ENCODE measurements at regions not wholly inside any gene's neighbourhood (a gene's known extent, or its start where the extent isn't known, plus 50 kb on each side); places are given as distances from the start of the nearest gene placed in this dataset.
A peak's percentile ranks its signal among the peaks of the same experiment; 100 is the strongest.
"Not testable (repeated sequence)": the region's sequence is repeated elsewhere in the genome, so short reads cannot be mapped to it uniquely, and the experiment has no call there.

DNA sequence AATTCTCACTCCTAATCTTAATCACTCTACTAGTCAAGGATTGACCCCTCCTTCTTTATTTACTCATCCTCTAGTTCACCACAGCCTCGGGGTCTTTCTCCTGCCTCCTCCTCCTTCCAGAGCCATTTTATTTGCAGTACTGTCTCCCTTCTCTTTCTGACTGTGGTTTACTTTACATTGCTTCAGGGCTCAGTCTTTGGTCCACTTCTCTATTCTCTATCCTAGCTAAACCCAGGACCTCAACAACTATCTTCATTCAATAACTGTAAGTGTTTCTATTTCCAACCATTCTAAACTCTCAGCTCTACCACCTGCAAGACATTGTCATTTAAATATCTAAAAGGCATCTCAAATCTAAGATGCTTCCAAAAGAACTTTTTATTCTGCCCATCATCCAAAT is 493.8 kb downstream of the TTLL7 start:
- DNase-seq = no peak

DNA sequence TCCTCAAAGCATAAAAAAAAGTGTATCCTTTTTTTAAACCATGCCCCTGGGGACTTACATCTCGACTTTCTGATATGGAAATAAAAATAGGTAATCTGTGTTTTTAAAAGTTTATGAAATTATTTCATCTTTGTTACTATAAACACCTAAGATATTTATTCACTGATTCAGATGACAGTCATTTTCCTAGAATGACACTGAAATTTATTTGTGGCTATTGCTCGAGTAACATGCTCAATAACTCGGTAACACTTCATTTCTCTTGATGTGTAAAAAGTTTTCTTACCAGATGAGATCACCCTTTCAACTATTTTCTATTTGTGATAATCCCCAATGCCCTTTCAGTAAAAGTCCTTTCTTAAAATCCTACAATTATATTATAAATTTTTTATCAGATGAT is 495.8 kb downstream of the TTLL7 start:
- DNase-seq = no peak

DNA sequence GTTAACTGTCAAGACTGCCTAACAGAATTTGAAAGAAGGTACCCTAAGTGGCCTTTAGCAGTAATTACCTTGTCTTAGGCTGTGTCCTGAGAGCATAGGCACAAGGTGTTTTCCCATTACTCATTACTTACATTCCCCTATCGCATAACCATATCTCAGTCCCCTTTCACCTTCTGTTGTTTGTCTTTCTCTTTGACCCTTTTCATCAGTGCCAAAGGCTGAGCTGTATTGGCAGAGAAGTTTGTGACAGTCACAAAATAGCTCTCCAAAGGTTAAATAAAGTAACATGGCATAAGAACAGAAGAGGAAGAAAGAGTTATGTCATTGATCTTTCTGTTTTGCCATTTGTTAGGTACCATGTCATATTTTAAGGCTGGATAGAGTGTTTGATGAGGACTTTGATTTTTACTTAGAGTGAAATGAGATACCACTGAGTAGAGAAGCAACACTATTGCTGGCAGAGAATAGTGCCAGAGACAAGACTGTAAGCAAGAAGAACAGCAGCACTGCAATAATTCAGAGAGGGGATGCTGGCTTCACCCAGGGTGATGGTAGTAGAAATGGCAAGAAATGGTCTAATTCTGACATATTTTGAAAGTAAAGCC is 497.8 kb downstream of the TTLL7 start:
- DNase-seq = no peak

DNA sequence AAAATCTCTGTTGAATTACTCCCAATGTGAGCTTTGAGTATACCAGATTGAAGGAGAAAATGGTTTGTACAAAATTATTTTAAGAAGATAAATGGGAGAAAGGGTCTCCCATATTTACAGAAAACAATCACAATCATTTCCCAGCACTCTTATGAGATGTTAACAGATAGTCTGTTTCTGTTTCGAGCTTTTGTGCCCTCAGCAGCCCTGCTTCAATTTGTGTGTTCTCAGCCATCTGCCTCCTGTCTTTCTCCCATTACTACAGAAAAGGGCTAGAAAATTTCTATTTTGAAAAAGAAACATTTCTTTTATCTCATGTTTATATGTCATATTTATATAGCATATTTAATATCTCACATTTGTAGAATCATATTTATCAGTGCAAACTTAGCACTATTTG is 498.4 kb downstream of the TTLL7 start:
- DNase-seq = no peak

DNA sequence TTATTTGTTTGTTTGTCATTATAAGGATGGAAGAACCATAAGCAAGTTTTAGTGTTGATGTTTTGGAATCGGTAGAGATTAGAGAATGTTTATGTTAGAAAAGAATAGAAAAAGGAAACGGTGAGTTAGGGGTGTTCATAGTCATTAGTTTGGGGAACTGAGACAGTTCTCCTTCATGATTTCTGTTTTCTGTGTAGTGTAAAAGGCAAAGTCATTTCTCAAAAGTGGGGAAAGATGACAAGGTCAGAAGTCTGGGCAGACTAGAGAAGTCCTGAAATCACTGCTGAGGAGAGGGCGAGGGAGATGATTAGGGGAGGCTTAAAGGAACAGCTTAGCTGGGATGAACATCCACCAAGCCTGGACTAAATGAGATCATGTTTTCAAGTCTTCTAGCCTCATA is 498.9 kb downstream of the TTLL7 start:
- no peak for DNase-seq

DNA sequence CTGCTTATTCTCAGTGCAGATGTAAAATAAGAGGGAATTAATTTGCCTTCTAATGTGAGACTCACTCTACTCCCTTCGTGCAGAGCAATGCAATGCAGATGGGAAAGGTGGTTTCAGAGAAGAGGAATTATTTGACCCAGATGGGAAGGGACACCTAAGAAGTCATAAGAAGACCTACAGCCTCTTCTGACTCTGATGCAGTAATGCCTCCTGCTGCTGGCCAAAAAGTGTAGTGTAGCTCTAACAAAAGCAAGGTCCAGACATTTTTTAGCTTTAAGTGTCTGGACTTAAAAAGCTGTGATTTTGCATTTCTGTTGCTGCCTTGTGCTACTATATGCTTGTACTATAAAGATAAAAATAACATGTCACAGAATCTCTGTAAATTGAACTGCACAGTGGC is 501.4 kb downstream of the TTLL7 start:
- DNase-seq = no peak

DNA sequence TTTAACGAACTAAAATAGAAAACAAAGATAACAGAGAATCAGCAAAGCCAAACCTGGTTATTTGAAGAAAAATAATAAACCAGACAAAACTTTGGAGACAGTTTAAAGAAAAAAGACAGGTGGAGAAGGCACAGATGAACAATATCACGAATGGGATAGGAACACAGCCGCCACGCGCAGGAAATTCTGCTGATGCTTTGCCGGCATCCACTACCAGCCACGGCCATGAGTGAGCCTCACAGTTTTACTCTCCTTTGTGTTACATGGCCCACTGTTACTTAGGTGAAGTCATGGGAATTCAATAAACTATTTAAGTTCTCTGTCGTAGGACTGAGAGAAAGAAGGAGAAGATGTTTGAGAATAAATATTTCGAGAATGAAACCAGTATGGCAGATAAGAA is 503.4 kb downstream of the TTLL7 start:
- DNase-seq = no peak

DNA sequence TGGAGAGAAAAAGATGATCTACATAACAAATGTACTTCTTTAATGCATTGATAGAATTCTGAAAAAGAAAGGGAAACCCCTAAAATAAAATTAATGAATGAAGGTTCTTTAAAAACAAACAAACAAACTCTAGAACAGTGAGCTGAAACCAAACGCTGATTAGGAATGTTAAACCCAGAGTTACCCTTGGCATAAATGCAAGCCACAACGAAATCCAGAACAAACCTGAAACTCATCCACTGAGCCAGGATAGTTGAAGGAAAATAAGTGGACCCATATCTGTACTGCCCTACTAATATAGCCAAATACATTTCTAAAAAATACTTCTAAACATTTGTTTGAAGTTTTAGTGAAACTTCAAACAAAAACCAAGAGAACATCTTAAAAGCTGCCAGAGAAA is 505.3 kb downstream of the TTLL7 start:
- DNase-seq = no peak

DNA sequence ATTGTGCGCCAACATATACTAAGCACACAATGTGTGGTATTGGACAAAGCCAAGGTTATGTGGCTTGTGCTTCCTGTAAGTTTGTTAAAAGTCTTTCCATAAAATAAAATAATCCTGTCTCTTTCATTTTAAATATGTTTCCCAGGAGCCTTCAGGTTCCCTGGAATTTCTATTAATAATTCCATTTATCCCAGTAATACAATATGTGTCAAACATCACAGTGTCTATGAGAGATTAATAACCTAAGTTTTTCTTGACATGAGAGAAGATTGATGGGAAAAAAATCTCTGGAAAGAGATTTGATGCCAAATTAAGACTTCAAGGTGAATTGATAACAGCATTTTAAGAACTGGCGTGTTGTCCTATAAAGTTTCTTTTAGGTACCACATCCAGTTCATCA is 507.0 kb downstream of the TTLL7 start:
- DNase-seq = no peak

DNA sequence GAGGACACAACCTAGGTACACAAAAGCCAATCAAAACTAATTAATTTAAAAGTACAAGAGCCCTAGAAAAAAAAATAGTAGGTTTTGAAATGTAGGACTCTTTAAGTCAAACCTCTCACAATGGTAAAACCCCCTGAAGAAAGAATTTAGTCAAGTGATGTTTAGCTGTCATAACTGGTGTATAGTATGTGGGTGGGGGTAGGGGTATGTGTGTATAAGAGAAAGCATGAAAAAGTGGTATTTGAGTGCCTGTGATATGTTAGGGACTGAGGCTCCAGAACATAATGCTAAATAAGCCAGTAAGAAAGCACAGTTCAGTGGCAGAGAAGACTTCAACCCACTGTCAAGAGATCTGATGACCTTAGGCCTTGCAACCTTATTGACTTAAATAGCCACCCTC is 507.9 kb downstream of the TTLL7 start:
- no peak for DNase-seq

DNA sequence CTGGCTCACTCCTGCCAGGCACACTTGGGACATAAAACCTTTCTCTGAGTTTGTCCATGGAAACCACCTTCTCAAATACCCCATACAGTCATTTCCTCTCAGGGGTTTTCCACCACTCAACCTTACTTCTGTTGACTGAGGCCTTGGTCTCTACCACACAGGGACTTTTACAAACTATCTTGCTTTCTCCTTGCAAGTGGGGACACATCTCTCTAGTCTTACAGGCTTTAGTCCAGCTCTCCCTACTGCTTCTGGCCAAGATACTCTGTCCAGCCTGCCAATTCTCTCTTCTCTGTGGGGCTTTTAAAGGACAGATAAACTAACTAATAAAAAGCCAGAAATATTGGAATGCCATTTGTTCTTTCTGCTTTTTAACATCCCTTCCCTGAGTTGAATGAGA is 510.8 kb downstream of the TTLL7 start:
- not testable (repeated sequence) for DNase-seq

DNA sequence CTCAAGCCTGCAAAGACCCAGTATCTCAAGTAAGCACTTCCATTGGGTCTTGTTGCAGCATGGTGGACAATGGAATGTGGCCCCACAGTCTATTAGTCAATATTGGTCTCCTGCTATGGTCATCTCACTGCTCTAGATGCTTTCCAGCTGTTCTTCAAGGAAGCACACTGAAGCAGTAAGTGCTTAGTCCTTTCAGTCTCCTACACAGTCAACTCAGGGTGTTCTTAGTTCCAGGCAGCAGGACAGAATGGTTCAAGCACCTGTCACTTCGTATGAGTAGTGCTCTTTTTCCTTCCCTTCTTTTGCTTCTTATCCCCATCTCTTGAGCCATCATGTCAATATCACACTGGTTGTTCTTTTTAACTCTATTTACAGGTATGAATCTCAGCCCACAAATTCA is 511.5 kb downstream of the TTLL7 start:
- DNase-seq = not testable (repeated sequence)

DNA sequence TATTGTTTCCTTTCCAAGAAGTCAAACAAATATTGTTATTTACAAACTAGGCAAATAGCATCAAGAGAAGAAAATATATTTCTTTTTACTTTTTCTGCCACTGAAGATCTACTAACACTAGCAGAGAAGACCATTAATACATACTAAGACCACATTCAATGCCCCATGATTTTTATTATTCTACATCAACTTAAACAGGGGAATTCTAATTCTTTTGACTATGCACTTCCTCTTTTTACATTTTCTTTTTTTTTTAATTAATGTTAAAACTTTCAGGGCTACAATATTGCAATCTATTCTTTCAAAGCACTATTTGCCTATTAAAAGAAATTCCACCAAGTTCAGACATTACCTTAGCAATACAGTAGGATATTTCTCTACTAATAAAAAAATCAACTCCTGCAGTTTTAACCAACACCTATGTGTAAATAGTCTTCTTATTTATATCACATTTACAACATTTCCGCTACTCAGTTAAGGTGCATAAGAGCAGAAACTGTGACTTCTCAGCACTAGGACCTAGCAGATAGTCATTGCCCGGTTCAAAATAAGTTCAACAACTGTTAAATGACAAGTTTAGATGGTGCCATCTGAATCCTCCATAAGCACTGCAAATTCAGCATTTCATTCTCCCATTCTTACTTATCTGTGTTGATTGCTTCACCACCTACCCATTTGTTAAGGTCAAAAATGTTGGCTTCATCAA is 513.5 kb downstream of the TTLL7 start:
- not testable (repeated sequence) for DNase-seq

DNA sequence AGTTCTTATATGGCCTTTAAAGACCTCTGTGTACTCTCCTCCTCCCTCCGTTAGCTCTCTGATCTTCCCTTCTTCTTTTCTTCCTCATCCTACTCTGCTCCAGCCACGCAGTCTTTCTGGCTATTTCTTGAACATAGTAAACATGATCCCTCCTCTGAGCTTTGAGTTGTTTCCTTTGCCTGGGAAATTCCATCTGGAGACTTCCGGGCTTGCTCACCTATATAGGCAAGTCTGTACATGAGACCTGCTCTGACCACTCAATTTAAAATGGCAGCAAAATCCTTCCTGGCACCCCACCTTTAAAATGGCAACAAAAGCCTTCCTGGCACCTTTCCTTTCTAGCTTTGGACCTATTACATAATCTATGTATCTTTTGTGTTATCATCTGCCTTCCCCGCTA is 517.6 kb downstream of the TTLL7 start:
- DNase-seq = not testable (repeated sequence)

DNA sequence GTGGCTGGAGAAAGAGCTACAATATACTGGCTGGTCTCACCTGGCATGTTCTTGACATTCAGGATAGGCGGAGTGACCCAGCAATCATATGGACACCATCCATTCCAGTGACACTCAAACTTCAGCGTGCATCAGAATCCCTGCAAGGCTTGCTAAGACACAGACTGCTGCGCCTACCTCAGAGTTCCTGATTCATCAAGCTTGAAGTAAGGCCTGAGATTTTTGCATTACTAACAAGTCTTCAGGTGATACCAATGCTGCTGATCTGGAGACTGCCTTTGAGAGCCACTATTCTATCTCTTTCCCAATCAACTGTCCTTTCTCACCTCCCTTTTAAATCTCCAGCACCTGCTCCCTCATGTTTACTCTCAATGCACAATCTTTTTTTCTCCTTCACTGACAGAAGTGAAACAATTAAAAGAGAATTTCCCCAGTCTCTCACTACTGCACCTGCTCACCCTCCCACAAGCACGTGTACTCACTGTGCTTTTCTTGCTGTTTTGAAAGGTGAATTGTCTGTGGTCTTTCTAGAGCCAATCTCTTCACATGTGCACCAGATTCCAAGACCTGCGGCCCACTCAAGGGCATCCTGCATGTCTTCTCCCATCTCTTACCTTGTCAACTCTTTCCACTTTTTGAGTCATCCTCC is 519.2 kb downstream of the TTLL7 start:
- peak; percentile 48 for DNase-seq

DNA sequence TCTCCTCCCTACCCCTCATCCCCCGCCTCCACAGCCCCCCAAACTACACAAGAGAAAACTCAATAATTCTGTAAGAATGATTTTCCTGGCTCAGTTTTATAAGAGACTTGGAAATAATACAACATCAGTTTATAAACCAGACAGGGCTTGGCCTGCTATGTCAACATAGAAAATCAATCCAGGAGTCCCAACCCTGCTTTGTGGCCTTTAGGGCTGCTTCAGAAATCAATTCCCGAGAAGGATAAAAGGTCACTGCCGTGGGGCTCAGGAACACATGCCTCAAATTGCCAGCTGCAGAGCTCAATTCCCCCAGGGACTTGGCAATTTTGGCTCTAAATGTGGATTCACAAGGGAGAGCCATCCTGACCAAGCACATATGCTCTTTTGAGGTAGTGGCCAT is 520.8 kb downstream of the TTLL7 start:
- not testable (repeated sequence) for DNase-seq

DNA sequence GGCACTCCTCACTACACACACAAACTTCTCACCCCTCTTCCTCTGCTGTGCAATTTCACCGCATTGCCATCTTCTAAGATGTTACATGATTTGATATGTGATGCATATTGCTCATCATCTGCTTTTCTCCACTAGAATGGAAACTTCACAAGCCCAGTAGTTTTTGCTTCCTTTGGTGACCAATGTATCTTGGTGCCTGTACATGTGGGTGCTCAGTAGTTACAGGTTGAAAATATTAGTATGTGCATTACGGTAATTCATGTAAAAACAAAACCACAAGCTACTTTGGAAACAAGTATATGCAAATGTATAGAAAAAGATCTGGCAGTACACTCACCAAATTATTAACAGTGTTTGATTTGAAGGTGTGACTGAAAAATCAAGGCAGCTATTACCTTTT is 522.4 kb downstream of the TTLL7 start:
- DNase-seq = not testable (repeated sequence)

DNA sequence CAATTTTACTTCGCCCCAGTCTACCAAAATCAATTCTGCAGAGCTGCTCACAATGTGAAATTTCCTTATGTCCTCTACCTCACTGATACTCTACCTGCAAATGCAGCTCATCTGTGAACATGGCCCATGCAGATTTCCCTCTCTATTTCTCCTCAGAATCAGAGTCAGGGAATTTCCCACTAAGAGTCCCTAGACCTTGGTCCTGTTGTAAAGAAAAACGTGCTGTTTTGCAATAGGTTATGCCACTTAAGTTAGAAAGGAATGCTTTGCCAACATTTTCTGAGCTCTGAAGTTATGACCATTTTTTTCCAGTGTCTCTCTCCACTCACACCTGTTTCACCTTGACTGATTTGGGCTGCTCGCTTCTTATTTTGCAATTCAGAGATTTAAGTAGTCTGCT is 524.0 kb downstream of the TTLL7 start:
- DNase-seq = not testable (repeated sequence)

DNA sequence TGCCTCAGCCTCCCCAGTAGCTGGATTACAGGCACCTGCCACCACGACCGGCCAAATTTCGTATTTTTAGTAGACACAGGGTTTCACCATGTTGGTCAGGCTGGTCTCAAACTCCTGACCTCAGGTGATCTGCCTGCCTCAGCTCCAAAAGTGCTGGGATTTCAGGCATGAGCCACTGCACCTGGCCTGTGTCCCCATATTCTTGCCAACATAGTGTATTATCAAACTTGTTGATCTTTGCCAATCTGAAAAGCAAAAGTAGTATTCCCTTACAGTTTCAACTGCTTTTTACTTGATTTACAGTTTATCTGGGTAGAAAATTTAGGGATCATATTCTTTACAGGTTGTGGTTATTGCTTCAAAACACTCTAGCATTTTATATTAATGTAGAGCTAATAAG is 524.9 kb downstream of the TTLL7 start:
- not testable (repeated sequence) for DNase-seq

DNA sequence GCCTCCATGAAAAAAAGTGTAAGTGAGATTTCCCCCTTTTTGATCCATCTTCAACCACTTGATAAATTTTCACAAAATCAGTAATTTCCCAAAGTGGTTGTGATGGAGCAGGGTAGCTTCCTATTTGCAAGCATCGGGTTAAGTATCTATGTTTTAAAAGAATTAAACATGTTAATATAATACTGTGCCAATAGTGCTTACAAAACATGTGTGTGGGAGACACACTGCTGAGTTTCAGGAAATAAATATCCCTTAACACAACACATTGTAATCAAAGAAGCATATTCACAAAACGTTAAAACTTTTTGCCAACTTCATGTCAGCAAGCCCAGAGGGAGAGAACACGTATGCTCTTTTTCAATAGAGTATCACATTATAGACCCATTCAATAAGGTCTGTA is 526.9 kb downstream of the TTLL7 start:
- DNase-seq = not testable (repeated sequence)

DNA sequence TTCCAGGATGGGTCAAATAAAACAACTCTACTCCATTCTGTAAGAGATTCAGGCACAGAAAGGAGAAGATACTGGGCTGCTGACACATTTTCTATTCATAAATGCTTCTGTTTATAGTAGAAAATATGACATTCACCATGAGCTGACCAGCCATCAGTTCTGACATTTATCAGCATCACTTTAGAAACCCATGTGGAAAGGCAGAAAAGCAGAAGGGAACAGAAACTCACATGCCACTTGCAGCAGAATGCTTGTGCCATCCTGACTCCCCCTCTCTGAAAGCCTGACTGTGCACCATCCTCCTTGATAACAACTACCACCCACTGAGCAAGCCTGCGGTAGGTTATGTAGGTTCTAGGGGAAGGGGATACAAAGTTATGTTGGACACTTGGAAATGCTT is 527.7 kb downstream of the TTLL7 start:
- not testable (repeated sequence) for DNase-seq

DNA sequence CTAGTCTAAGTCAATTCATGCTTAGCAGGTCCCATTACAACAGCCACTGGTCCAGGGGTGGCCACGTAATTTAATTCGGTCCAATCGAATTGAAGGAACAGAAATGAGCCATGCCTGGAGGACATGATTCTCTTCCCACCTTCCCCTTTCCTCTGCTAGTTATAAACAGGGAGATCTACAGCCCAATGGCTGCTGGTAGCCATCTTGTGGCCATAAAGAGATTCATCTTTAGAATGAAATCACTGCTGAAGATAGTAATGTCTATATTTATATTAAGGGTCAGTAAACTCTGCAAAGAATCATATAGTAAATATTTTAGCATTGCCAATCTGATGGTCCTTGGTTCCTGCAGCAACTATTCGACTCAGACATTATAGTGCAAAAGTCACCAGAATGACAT is 530.6 kb downstream of the TTLL7 start:
- DNase-seq = not testable (repeated sequence)

DNA sequence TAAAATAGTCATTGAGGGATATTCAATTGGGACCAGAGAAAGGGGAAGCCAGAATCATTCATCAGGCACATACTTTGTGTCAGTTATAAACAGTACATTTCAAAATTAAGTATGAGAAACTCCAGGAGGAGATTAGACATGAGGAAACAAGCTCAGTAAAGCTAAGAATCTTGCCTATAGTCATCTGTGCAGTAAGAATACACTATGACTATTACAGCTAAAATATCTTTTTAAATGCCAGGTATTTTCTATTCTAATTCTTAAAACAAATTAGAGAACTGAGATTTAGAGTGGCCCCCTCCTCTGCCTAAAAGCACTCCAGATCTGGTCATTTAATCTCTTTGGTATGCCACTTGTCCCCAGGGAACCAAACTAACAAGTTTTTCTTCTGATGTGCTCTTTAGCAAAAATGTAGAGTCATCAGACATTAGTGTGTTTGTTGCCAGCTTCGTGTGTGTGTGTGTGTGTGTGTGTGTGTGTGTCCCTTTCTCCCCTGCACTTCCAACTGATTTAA is 541.1 kb downstream of the TTLL7 start:
- not testable (repeated sequence) for DNase-seq

DNA sequence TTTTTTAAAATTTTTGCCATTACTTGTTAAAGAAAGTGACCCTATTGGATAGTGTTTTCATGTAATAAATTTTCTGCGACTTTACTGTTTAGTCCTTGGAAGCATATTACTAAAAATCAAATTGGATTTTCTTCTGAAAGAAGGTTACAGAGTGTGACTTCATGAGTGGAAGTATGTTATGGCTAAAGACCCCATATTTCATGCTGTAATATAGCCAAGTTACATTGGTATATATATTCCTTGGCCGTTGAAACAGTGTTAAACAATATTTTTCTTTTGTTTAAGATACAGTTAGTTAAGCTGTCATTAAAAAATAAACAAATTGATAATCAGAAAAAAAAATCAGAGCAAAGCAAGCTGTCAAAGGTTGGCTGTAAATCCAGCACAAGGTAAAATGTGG is 541.7 kb downstream of the TTLL7 start:
- DNase-seq = not testable (repeated sequence)

Data from NCI-H1105 treated with DMSO at 0.1 percent for 48 hours (cell line).